ENCODE measurements at regions not wholly inside any gene's neighbourhood (a gene's known extent, or its start where the extent isn't known, plus 50 kb on each side); places are given as distances from the start of the nearest gene placed in this dataset.

DNA sequence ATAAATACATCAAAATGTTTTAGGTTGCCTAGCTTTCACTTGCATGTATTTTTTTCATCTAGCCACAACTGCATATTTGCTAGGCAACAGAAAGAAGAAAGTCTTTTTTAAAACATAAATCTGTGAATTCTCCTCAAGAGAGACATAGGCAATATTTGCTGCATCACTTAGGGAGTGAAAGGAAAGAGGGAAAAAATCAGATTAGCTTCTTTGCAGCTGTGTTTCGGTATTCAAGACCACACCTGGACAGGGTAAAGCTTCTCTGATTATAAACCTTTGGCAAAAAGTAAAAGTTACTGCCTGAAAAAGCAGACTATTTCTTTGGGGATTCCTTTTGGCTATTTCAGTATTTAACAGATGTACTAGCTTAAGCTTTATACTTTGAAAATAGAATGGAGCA lies 280.9 kb upstream of the ZSWIM2 start:
- no peak for DNase-seq

DNA sequence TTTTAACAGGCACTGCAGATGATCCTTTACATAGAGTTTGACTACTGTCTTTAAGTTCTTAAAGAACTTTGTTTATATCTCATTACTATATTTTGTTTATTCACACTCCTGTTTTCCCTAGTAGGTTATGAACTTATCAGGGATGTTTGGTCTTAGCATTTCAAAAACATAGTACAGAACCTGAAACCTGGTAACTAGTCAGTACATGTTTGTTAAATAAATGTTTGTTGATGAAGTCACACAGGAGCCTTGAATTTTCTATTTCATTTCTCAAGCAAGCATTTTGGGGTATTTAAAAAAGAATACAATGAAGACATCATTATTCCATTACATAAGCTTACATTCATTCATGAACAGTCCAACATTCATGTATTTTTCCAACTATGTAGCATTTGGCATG lies 280.3 kb upstream of the ZSWIM2 start:
- no peak for DNase-seq

GRCh38 chr2:187126247-187127005 lies 277.5 kb upstream of the ZSWIM2 start:
- DNase-seq, result no peak

GRCh38 chr2:187125318-187125717 lies 276.3 kb upstream of the ZSWIM2 start:
- DNase-seq, result no peak

- no peak for DNase-seq
Observed at GRCh38 chr2:187124529-187124928, 275.6 kb upstream of the ZSWIM2 start.

DNA sequence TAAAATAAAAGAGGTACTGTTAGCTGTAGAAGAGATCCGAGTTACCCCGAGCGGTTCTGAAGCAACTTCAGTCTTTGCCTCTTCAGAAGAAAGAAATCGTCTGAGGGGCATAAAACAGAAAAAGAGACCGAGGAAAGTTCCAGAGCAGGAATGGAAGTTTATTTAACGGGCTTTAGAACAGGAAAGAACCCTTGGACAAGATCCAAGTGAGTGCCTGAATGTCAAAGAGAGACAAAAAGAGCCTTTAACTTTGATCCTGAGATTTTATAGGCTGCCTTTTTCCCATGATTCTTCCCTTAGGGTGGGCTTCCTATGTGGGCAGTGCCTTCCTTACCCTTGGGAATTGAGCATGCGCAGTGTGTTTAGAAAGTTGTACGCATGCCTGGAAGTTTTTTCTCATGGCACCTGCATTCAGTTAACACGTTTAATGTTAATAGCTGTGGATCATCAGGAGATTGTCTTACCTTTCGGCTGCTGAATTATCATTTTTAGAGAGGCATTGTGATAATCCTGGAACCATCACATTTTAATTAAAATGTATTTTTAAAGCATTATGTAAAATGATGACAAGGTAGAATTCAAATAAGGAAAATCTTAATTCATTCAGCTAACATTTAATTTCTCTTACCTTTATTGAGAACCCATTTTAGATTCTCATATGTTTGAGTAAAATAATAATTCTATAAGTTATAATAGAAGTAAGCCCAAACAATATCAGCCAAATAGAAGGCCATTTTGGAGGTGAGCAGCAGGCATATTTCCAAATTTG lies 269.5 kb upstream of the ZSWIM2 start:
- no peak for DNase-seq

DNA sequence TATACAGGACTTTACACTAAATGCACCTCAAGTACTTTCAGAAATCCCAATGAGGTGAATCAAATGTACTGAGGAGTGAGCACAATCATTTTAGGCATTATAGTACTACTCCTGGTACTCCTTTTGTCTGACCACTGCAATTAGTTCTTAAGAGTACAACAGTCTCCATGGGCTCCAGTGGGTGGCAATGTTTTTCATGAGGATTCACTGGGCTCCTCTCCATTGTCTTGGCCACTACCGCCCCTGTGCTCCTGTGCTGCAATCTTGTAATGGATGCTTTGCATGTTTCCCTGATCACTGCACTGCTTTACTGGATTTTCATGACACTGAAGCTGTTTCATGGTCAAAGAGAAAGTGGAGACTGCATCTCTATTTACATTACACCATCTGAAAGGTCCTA lies 268.5 kb upstream of the ZSWIM2 start:
- DNase-seq, result no peak

DNA sequence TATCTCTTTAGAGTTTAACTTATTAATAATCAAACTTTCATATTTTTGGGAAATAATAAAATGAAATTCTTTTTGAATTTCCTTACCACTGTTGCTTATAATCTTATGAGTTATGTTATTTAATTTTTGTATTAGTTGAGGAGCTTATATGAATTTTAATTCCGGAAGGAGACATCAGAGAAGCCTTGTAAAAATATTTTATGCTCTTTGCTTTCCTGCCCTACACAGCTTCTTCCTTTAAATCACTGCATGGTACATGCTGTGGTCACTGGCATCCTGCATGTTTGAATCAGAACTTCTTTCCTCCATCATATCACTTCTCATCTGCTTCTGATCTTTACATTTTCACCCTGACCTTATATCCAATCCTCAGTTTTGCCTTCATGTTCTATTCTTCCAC lies 266.7 kb upstream of the ZSWIM2 start:
- DNase-seq, result no peak

- no peak for DNase-seq
Observed at GRCh38 chr2:187107001-187107400, 258.0 kb upstream of the ZSWIM2 start.

GRCh38 chr2:187105218-187105617 lies 256.2 kb upstream of the ZSWIM2 start:
- no peak for DNase-seq

DNA sequence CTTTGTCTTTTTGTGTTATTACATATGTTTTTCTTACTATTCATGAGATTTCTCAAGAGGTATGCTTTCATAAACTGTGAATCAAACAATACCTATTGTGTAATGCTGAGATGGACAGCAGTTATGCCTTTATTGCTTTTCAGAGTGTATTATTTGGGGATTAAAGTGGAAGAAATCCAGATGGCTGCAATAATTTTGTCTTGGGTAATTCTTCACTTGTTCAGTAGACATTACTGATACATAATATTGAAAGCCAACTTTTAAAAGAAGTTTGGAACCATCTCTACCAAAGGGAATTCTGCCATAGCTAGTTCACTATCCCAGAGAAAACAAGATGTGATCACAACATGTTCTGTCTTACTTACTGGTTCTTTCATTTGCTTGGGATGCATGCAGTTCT lies 253.4 kb upstream of the ZSWIM2 start:
- no peak for DNase-seq

- no peak for DNase-seq
Observed at GRCh38 chr2:187098154-187098553, 249.2 kb upstream of the ZSWIM2 start.

DNA sequence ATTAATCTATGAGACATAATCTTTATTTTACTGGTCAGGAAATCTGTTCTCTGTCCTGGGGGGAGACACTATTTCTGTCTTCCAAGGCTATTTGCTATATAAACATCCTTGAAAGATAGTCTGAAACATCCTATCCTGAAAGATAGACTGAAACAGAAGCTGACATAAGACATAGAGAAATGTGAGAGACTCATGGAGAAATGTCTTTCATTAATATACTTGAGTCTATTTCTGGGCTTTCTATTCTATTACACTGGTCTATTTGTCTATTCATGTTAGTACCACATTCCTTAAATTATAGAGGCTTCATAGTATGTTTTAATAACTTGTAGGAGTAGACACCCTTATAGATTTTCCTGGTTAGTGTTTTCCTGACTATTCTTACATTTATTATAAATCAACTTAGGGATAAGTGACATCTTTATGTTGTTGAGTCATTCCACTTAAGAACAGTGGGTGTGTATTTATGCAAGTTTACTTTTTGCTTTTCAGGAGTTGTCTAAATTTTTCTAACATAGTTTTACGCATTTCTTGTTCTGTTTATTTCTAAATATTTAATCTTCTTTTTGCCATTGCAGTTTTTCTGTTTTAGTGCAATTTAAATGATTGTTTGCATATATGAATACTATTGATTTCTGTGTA lies 244.9 kb upstream of the ZSWIM2 start:
- DNase-seq, result no peak

DNA sequence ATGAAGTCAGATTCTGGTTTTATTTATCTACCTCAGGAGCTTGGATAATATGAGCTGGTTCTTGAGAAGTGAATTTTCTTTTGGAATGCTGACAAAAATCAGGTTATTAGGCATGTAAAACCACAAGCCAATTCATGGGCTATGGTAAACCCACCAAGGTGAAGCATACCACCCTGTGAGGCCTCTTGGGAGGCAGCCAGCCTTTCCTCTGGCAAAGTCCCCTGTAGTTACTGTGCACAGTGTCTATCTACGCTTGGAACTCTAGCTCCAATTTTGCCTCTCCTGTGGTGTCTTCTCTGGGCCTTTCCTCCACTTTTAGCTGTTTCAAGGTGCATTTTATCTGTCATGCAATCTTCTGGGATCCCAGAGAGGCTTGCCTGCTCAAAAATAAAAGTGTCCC lies 242.7 kb upstream of the ZSWIM2 start:
- DNase-seq, result no peak

- no peak for DNase-seq
Observed at GRCh38 chr2:187084524-187084923, 235.6 kb upstream of the ZSWIM2 start.

- no peak for DNase-seq
Observed at GRCh38 chr2:187081461-187081860, 232.5 kb upstream of the ZSWIM2 start.

- no peak for DNase-seq
Observed at GRCh38 chr2:187079901-187080300, 230.9 kb upstream of the ZSWIM2 start.

DNA sequence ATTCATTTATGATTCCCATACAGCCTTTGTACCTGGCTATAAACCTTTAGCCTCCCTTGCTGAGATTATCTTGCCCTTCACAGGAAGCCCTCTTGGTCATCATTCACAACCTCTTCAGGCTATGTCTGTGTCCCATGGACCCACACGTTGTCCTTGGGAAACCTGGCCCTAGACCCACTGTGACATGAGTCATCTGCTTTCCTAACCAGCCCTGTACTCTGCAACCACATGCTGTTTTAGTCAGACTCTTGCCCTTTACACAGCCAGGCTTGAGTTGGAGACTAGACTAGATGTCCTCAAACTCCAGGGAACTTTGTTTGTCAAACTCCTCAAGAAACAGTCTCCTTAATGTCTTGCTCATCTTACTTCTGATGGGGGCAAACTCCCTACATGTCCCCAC lies 229.3 kb upstream of the ZSWIM2 start:
- DNase-seq, result no peak

DNA sequence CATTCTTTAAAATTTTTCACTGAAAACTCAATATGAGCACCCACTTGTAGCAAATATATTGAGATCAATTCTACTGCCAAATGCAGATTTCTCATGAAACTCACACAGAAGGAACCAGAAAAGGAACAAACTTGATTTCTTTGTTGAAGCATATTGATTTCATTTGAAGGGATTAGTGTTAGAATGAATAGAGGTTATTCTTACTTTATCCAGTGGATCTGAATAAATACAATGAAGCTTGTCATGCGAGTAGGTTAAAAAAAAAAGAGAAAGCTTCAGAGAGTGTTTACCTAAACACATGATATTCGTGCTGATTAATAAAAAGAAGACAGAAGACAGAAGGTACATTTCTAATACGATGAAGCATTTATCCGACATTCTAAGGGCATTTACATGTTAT lies 226.7 kb upstream of the ZSWIM2 start:
- DNase-seq, result no peak

DNA sequence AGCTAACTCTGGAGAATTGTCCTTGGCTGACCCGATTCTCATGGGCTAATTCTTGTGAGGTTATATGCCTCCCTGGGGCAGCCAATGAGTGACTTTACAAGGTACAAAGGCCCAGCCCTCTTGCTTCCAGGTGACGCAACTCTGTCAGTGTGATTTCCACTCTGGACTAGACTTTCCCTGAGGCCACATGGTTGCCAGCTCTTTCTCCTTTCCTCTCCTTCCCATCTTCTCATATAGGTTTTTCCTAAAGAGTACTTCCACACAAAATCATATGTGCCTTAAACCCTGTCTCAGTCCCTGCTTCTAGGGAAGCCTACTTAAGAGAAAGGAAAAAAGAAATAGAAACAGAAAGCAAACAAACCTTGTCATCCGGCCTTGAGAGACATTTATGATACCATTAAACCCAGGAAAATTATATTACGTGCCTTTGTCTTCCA lies 226.2 kb upstream of the ZSWIM2 start:
- no peak for DNase-seq

- no peak for DNase-seq
Observed at GRCh38 chr2:187058198-187058597, 209.2 kb upstream of the ZSWIM2 start.

DNA sequence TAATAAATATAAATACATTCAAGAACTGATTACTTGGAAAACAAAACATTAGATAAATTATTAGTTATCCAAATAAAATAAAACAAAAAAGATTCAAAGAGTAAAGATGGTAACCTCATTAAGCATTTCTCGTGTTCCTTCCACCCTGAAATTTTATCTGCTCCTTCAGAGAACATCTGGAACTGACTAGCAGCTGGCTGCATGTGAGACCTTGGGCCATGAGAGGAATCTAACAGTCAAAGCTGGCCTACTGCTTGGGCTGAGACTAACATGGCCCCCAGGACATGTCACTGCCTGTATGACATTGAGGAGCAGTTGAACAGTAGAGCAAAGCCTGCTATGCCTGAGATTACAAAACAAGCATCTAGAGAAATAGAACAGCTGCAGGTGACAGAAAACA lies 208.5 kb upstream of the ZSWIM2 start:
- DNase-seq, result no peak

DNA sequence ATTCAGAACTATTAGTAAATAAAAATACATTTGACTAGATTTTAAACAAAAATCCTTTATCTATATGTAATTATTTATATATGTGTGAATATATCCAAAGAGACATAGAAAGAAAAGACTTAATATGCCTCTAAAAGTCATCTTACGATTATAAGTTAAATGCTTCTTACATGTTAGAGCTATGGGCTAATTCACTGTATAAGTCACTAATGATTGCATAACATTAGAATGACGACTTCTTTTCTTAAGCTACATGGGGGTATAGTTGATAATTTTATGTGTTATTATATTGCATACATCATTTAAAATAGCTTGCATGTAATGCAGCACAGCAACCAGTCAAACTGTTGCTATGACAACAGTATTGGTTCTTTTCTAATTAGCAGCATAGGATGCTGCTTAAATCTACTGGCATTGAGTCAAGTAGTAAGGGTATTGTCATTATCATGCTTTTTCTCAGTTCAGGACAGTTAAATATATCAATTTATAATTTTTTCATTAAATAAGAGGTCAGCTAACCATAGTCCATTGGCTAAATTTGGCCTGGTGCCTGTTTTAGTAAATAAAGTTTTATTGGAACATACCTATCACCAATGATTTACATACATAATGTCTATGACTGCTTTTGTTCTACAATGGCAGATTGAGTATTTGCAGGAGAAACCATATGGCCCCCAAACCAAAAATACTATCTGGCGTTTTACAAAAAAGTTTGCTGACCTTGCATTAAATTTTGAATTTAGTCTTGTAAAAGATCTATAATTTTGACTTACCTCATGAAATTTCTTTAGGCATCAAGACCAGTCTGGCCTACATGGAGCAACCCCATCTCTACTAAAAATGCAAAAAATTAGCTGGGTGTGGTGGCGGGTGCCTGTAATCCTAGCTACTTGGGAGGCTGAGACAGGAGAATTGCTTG lies 207.7 kb upstream of the ZSWIM2 start:
- DNase-seq, result no peak

Measured in NCI-H187 treated with DMSO at 0.1 percent for 48 hours (cell line).